PC-3 (cell line): ENCODE measurements at regions not wholly inside any gene's neighbourhood (a gene's known extent, or its start where the extent isn't known, plus 50 kb on each side); places are given as distances from the start of the nearest gene placed in this dataset.

Experiments used
- ATAC-seq: fragments of 200-7000 bp; cut with Tn5 transposase; 2 replicates; pipeline ENCODE4 v1.9.1; 2020; ENCODE audit warnings: mild to moderate bottlenecking, moderate library complexity
- BruUV-seq: library from RNA; stranded (reverse); fragments of 400-500 nt; replicated peaks from 2 replicates; lab custom pipeline; 2021; lab: Mats Ljungman, UMichigan
- CTCF ChIA-PET: fragments of 300-600 bp; sonication (Branson Sonifier 250); formaldehyde crosslinking; loops from one replicate; lab custom pipeline; 2022; ENCODE audit warnings: antibody characterized with exemption; lab: Charles Lee
- POLR2A ChIA-PET: fragments of 300-600 bp; sonication (Branson Sonifier 250); formaldehyde crosslinking; loops from one replicate; lab custom pipeline; 2022; ENCODE audit warnings: antibody characterized with exemption; ENCODE audit not compliant: unreplicated experiment; lab: Charles Lee
- DNase-seq: peaks from one replicate; pipeline ENCODE4 v3.0.0-alpha.2; 2015
- H2AFZ ChIP-seq: fragments of 300-600 bp; sonication (generic); 2 replicates; pipeline ENCODE4 v1.6.0; 2016; ENCODE audit warnings: antibody characterized with exemption, low read length
- H3F3A ChIP-seq: fragments of 300-600 bp; sonication (generic); one replicate; pipeline ENCODE4 v1.6.0; 2017; ENCODE audit warnings: antibody characterized with exemption, low read length, control low read depth, mild to moderate bottlenecking; ENCODE audit not compliant: unreplicated experiment
- H3K27ac ChIP-seq: fragments of 300-600 bp; sonication (generic); 2 replicates; pipeline ENCODE4 v1.5.1; 2016; ENCODE audit warnings: mild to moderate bottlenecking, low read length
- H3K27me3 ChIP-seq: fragments of 300-600 bp; sonication (generic); 2 replicates; pipeline ENCODE4 v1.6.1; 2016; ENCODE audit warnings: low read length, mixed read lengths
- H3K36me3 ChIP-seq: fragments of 300-600 bp; sonication (generic); 2 replicates; pipeline ENCODE4 v1.6.1; 2016; ENCODE audit warnings: low read depth, mixed run types, low read length, mixed read lengths
- H3K4me1 ChIP-seq: fragments of 300-600 bp; sonication (generic); 2 replicates; pipeline ENCODE4 v1.5.1; 2016; ENCODE audit warnings: low read length; ENCODE audit not compliant: insufficient read depth
- H3K4me2 ChIP-seq: fragments of 300-600 bp; sonication (generic); 2 replicates; pipeline ENCODE4 v1.6.0; 2016; ENCODE audit warnings: low read length
- H3K4me3 ChIP-seq: fragments of 300-600 bp; sonication (generic); 2 replicates; pipeline ENCODE4 v1.5.1; 2016; ENCODE audit warnings: mild to moderate bottlenecking, low read length, mixed read lengths
- H3K79me2 ChIP-seq: fragments of 300-600 bp; sonication (generic); 2 replicates; pipeline ENCODE4 v1.6.1; 2017; ENCODE audit warnings: low read length, mixed read lengths
- H3K9ac ChIP-seq: fragments of 300-600 bp; sonication (generic); 2 replicates; pipeline ENCODE4 v1.6.0; 2016; ENCODE audit warnings: mild to moderate bottlenecking, low read length
- H3K9me2 ChIP-seq: fragments of 300-600 bp; sonication (generic); replicated peaks from 2 replicates; pipeline ENCODE4 v1.6.1; 2016; ENCODE audit warnings: mixed run types, low read length, mixed read lengths
- H3K9me3 ChIP-seq: fragments of 300-600 bp; sonication (generic); 2 replicates; pipeline ENCODE4 v1.6.1; 2016; ENCODE audit warnings: low read length, mixed read lengths
- H4K20me1 ChIP-seq: fragments of 300-600 bp; sonication (generic); 2 replicates; pipeline ENCODE4 v1.6.1; 2016; ENCODE audit warnings: low read length, mixed read lengths
- CTCF ChIP-seq: fragments of 300-600 bp; sonication (generic); conservative IDR thresholded peaks from 2 replicates; pipeline ENCODE4 v1.5.1; 2017; ENCODE audit warnings: antibody characterized with exemption, low read depth, mild to moderate bottlenecking, low read length
- EZH2 ChIP-seq: fragments of 300-600 bp; sonication (generic); IDR thresholded peaks from one replicate; pipeline ENCODE4 v1.6.1; 2017; ENCODE audit warnings: antibody characterized with exemption, mild to moderate bottlenecking, low read length; ENCODE audit not compliant: unreplicated experiment
- EZH2phosphoT487 ChIP-seq: fragments of 300-600 bp; sonication (generic); IDR thresholded peaks from 2 replicates; pipeline ENCODE4 v1.6.1; 2018; ENCODE audit warnings: mild to moderate bottlenecking, antibody characterized with exemption, low read length, borderline replicate concordance
- intact Hi-C: fragments of 100-400 bp; cut with micrococcal nuclease; formaldehyde crosslinking; loops from 2 replicates; pipeline ENCODE4 v1.9.0; 2023

DNA sequence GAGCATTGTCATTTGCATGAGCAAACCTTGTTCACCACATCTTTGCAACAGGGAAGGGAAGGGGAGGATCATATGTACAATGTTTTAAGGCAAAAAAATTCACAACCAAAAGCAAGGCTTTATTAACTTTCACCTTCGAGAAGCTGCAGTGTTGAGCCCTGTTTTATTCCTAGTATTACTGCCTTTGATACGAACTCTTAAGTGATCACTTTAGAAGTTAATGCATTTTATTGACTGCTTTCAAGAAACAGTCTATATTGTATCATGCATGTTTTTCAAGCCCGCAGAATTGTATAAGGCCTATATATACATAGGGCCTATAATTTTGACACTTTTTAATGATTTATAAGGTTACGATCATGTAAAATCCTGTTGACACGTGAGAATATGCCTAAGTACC, 117.5 kb upstream of the VPREB1 start:
- no peak overlapping the region for H3K4me2 ChIP-seq
- DNase-seq (no peak), ATAC-seq (no peak)
- intact Hi-C loops: no loop called here
- H2AFZ ChIP-seq: no peak overlapping the region
- no peaks in the 10 kb centered on the region for H4K20me1 ChIP-seq
- BruUV-seq: no TSS peak
- H3K4me3 ChIP-seq: no peak overlapping the region
- no peak overlapping the region for H3K9ac ChIP-seq
- H3K9me3 ChIP-seq: no peaks in the 10 kb centered on the region
- H3K4me1 ChIP-seq: no peaks in the 10 kb centered on the region
- no peak for TF ChIP-seq CTCF
- TF ChIP-seq EZH2phosphoT487: no peak
- no peak for TF ChIP-seq EZH2
- no peaks in the 10 kb centered on the region for H3K36me3 ChIP-seq
- H3K27ac ChIP-seq: no peak overlapping the region
- no peaks in the 10 kb centered on the region for H3K9me2 ChIP-seq
- ChIA-PET CTCF (no interaction called here), POLR2A (no interaction called here)
- H3K27me3 ChIP-seq: peaks cover under 1% of the 10 kb centered on the region; the same call in 1 of the 2 replicates
- no peaks in the 10 kb centered on the region for H3F3A ChIP-seq
- no peaks in the 10 kb centered on the region for H3K79me2 ChIP-seq

DNA sequence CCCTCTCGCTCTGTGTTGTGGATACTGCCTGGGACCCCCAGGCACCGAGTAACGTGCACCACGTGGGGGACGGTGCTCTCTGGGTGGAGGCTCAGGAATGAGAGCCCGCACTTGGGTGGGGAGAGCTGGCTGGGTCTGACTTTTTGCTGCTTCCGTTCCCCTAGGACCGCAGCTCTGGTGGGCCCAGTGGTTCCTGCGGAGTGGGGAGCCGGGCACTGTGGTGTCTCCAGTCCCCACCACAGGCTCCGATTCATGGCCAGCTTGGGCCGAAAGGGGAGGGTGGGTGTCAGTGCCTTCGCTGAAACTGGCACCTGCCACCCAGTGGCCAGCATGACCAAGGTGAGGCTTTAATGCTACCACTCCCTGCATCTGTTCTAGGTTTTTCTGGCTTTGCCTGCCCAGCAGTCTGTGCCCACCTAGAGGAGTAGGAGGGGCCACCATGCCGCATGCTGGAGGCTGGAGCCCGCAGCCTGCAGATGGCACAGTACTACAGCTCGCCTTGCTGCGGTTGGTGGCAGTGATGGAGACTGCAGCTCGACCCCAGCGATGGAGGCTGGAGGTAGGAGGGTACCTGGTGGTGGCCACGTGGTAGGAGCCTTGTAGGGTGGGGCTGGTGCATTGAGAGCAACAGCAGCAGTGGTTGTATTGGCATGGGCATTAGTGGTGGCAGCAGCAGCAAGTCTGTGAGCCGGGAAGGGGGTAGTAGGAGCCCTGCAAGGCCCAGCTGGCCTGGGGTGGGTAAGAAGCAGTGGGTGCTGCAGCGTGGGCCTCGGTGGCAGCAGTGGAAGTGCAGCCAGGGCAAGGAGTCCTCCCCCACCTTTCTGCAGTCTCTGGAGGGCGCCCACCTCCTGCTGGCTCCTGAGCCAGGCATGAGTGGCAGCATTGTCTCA, 118.8 kb upstream of the VPREB1 start:
- no peak overlapping the region for H3K9ac ChIP-seq
- TF ChIP-seq CTCF (0 out of 2 replicates have a peak, but pooled peaks have one; percentile 15), EZH2 (no peak), EZH2phosphoT487 (no peak)
- H3K4me3 ChIP-seq: no peak overlapping the region
- H4K20me1 ChIP-seq: no peaks in the 10 kb centered on the region
- POLR2A ChIA-PET: no interaction called here
- H2AFZ ChIP-seq: no peak overlapping the region
- no peaks in the 10 kb centered on the region for H3K36me3 ChIP-seq
- no peaks in the 10 kb centered on the region for H3F3A ChIP-seq
- ATAC-seq (no peak), DNase-seq (no peak)
- no peaks in the 10 kb centered on the region for H3K9me2 ChIP-seq
- CTCF ChIA-PET: interaction anchor here (0.6 kb wide), 1 partner anchor 79 kb away, joined by 3 read pairs; no protein-coding TSS in a partner anchor
- no peaks in the 10 kb centered on the region for H3K9me3 ChIP-seq
- H3K4me2 ChIP-seq: no peak overlapping the region
- no peaks in the 10 kb centered on the region for H3K79me2 ChIP-seq
- H3K27ac ChIP-seq: no peak overlapping the region
- no peaks in the 10 kb centered on the region for H3K4me1 ChIP-seq
- H3K27me3 ChIP-seq: no peaks in the 10 kb centered on the region; the same call in 1 of the 2 replicates
- intact Hi-C loops: no loop called here
- BruUV-seq: no TSS peak
